HG03378 (cell line): ENCODE measurements at regions not wholly inside any gene's neighbourhood (a gene's known extent, or its start where the extent isn't known, plus 50 kb on each side); places are given as distances from the start of the nearest gene placed in this dataset.
A peak's percentile ranks its signal among the peaks of the same experiment; 100 is the strongest.
"Not testable (repeated sequence)": the region's sequence is repeated elsewhere in the genome, so short reads cannot be mapped to it uniquely, and the experiment has no call there.

Source experiments
- ATAC-seq: cut with Tn5 transposase; IDR thresholded peaks from one replicate; pipeline ENCODE4 v1.9.1; 2021; ENCODE audit warnings: mild to moderate bottlenecking, moderate library complexity; ENCODE audit not compliant: unreplicated experiment

DNA sequence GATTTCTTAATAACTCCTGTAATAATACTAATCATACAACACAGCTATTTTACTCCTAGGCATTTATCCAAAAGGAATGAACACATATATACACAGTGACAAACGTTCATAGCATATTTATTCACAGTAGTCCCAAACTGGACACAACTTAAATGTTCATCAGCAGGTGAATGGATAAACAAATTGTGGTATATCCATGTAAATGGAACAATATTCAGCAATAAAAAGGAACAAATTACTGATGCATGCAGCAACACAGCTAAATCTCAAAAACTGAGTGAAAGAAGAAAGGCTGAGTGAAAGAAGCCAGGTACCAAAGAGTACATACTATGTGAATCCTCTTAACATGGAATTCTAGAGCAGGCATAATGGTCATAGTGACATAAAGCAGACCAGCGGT, 242.7 kb upstream of the USP24 start:
- no peak for ATAC-seq

DNA sequence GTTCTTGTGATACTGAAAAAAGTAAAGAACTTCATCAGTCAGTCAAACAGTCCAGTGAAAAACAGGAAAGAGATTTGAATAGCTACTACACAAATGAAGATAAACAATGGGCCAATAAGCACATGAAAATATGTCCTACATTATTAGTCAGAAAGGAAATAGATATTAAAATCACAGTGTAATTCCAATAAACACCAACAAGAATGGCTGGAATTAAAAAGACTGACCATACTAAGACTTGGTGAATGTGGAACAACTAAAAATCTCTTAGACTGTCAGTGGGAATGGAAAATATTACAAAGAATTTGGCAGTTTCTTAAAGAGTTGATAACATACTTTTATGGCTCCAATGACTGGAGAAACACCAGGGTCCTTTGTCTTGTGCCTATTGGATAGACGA, 241.8 kb upstream of the USP24 start:
- ATAC-seq, result no peak

DNA sequence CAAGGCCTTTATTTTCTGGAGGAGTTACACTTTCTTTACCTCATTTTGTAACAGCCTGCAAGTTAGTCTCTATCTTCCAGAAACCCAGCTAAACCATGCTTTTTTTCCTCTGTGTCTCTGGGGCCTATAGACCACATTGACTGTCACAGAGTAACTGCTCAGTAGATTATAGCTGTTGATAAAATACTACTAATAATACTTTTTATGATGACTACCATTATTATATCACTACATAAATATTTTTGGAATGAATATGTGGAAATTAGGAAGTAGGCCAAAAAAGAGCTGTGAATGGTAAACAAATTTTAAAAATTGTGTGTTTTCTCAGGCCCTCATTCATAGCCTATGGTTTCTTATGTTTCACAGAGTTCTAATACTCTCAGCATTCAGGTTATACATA, 233.1 kb upstream of the USP24 start:
- no peak for ATAC-seq

DNA sequence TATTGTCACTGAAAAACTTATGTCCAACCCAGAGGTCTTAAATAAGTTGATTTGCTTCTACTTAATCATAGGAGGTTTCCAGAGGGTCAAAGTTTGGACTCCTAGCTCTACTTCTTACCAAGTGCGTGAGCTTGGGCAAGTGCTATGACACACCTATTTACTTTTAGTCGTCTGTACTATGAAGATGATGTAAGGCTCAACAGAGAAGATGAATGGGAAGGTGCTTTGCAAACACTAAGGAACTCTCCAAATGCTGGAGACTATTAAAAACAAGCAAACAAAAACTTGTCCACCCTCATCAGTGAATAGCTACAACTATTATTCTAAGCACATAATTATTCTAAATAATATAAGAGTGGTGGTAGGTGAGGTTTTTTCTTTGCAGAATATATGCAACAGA, 232.3 kb upstream of the USP24 start:
- no peak for ATAC-seq

DNA sequence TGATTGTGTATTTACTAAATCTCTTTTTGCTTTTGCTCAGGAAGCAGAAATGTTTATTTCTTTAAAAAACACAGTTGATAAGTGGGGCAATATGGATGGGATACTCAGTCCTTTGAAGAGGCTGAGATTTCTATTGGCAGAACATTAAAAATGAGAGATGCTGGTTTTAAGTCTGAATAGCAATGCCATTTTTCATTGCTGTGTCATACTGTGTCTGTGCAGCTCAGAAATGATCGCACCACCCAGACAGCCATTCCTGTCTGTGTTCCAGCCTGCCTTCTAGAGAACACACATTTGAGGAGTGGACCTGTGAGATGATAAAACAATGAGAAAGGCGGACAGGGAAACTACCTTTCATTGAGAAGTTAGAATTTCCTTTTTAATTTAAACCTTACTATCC, 231.2 kb upstream of the USP24 start:
- no peak for ATAC-seq

DNA sequence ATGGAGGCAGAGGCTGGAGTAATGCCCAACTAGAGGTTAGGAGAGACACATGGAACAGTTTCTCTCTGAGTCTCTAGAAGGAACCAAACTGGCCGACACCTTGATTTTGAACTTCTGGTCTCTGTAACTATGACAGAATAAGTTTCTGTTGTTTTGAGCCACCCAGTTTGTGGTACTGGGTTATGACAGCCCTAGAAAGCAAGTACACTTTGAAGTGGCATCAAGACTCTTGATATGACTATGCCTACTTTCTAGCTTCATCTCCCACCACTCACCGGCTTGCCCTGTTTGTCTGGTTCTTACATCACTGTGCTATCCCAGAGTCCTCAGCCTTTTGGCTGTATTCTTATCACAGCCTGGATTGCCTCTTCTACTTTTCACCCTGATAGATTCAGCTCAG, 230.3 kb upstream of the USP24 start:
- ATAC-seq, result peak; percentile 83

DNA sequence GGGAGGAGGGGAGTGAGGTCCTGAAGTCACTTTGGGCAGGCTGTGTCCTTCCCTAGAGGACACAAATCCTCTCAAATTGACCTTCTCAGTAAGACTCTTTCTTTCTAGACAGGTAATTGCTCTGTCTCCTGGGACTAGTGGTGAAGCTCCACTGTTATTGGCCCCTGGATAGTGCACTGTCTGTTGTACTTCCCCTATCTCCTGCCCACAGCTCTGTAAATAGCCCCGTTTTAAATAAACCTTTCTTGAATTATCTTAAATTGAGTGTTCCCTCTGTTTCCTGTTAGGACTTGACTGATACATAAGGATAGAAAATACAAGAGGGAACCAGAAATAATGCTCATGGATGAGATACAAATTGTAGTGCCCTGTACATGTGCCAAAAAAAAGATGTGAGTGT, 229.5 kb upstream of the USP24 start:
- no peak for ATAC-seq

DNA sequence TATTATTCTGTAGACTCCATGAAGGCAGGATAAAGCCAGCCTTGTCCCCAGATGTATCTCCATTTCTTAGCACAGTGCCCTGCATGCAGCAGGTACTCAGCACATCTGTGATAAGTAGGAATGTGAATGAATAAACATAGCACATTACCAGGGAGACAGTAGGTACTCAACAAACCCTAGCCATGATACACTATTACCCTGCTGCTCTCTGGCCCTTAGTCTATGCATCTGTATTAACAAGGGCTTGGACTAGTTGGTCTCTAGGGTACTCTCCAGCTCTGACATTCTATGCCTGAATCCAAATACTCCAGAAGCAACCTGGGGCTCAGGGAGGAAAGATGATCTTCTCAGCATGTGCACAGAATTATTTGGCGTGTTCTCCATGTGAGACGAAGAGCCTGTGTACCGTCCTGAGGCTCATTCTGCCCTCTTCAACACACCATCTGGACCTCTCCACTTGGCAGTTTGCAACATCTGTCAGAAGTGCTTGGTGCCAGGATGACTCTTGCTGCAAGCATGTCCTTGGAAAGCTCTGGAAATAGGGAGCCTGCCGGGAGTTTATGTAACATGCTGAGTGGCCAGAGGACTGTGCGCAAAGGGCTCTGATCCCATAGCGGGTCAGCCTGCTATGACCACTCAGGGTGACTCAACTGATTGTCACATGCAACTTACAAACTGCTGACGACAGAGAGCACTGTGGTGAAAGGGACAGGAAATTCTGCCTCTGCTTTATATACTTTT, 228.2 kb upstream of the USP24 start:
- ATAC-seq, result no peak

DNA sequence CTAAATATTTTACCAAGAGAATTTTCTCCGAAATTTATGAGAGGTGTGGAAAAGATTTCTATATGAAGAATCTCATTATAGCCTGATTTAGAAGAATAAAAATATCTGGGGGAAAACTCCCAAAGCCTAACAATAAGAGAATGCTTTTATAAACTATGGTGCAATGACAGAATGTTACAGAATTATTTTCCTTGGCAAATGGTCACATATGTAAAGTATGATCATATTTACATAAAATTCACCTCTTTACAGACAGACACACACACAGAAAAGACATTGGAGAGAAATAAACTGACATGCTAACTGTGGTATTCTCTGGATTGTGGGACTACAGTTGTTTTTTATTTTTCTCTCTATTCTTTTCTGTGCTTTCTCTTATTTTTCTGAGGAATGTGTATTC, 226.3 kb upstream of the USP24 start:
- ATAC-seq, result no peak

DNA sequence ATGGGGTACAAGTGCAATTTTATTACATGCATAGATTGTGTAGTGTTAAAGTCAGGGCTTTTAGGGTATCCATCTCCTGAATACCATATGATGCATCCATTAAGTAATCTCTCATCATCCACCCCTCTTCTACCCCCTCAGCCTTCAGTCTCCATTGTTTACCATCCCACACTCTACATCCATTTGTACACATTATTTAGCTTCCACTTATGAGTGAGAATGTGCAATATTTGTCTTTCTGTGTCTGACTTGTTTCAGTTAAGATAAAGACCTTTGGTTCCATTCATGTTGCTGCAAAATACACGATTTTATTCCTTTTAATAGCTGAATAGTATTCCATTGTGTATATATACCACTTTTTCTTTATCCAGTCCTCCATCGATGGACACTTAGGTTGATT, 222.5 kb upstream of the USP24 start:
- ATAC-seq, result no peak

DNA sequence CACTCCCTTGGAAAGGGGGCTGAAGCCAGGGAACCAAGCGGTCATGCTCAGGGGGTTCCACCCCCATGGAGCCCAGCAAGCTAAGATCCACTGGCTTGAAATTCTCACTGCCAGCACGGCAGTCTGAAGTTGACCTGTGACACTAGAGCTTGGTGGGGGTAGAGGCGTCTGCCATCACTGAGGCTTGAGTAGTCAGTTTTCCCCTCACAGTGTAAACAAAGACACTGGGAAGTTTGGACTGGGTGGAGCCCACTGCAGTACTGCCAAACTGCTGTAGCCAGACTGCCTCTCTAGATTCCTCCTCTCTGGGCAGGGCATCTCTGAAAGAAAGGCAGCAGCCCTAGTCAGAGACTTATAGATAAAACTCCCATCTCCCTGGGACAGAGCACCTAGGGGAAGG, 215.6 kb upstream of the USP24 start:
- ATAC-seq, result not testable (repeated sequence)

DNA sequence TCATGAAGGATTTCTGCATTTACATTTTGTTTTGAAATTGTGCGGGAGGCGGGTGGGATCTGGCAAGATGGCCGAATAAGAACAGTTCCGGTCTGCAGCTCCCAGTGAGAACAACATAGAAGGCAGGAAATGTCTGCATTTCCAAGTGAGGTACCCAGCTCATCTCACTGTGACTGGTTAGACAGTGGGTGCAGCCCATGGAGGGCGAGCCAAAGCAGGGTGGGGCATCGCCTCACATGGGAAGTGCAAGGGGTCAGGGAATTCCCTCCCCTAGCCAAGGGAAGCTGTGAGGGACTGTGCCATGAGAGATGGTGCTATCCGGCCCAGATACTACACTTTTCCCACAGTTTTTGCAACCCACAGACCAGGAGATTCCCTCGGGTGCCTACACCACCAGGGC, 215.0 kb upstream of the USP24 start:
- ATAC-seq, result not testable (repeated sequence)

DNA sequence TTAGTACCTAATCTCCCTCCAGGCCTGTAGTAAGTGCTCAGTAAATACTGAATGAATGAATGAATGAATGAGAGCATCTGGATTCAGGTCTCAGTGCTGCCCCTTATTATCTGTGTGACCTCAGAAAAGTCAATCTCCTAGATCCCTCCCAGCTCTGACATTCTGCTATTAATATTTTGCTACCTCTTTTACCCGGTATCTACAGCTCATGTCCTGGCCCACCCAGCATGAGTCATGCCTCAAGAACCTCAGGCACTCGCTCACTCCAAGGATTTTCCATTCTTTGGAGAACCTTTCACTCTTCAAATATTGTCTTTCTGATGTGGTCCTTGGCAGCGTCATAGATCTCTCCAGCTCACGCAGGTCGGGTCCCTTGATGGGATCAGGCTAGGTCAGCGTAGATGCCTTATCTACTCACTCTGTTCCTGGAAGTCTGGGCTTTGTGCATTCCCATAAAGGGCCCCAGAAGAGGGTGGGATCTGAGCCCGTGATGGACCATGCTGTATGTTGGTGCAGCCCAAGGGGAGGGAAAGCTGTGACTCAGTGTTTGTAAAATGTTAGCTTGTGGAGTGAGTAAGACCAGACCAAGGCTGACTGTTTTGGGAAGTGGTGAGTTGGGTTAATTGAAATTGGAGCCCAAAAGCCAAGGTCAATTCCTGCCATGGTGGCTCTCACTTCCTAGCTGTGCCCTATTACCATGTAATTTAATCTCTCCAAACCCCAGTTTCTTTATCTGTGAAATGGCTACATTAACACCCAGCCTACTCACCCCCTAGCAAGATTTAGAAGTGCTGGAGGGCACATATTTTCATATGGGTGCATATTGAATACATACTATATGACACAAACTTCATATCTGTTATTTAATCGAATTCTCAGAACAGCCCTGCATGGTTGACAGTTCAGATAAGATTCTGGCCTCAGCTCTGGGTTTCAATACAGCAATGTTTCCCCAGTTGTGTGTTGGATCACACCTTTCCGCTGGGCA, 214.1 kb upstream of the USP24 start:
- no peak for ATAC-seq

DNA sequence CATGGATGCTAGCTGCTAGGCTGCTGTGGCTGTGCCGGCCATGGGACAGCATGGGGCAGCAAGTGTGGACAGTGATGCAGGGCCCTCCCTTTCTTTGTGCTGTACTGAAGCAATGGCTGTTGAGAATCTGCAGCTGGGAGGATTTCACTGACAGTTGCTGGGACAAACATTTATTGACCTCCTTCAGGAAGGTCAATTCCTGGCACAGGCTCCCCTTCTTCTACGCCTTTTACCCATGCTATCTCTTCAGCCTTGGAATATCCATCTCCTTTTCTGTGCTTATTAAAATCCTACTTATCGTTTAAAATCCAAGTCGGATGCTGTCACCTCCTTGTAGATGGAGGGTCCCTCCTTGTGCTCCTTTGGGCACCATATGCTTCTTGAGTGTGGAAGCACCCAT, 213.1 kb upstream of the USP24 start:
- ATAC-seq, result no peak

DNA sequence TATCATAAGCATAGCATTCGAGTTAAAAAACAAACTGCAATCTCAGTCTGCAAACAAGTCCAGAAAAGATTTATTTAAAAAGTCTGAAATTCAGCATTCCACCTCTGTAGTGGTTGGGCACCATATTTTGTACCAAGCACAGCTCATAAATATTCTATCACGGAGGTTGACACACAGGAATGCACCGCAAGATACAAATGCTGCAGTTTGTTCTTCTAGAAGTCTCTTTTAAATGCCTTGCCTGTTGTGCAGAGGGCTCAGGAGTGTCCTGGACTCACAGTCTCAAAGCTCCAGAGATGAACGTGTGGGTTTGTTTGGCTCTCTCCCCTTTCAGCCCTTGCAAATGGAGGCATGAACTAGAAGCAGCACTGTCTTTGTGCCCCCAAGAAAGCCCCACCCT, 212.4 kb upstream of the USP24 start:
- ATAC-seq, result no peak

DNA sequence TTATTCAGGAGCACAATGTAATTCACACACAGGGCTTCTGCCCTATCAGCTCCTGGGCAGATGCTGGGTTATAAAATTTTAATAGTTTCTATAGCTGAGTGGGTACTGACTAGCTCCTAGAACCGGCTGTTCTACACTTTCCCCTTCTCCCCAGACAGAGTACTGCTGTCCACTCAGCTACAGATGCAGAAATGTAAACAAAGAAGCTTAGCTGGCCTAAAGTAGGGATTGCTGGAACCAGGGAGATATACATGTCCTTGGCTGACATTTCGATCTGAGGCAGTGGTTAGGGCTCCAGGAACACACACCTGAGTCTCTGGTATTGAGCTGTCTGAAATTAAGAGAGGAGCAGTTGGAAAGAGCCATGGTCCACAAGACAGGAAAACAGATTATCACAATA, 211.5 kb upstream of the USP24 start:
- no peak for ATAC-seq

DNA sequence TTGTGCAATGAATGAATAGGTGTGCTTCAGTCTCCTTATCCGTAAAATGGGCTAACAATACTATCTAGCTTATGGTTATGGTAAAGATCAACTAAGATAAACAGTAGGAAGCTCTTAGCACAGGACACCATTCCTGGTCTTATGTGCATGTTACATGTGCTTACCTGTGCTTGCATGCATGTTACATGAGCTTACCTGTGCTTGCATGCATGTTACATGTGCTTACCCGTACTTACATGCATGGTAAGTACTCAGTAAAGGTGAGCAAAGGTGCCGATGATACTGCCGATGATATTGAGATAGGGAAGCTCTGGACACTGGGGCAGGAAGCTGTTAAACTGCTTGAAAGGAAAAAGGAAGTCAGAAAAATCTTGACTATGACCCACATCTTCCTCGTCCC, 211.0 kb upstream of the USP24 start:
- no peak for ATAC-seq

DNA sequence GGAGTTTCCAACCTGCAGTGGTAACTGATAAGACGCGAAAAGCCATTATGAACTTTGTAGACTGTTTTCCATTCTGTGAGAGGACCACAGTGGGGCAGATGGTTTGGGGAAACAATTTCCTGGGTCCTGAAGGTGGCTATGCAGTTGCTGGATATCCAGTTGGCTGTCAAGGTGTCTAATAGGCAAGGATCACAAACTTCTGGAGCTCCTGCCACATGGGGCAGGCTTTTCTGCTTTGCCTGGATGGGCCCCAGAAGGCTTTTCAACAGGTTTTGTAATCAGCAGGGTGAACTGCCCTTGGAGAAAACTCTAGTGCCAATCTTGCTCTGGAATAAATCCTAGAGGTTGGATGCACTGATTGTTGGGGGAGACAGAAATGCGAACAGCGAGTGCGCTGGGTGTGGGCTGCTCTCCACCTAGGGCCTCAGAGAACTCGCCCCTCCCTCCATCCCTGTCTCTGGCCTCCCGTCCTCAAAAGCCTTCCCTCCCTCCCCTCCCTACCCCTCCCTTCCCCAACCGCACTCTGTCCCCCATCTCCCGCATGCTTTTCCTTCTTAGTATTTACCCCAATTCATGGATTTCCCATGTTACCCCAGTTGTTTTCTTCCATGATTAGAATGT, 210.3 kb upstream of the USP24 start:
- ATAC-seq, result no peak

DNA sequence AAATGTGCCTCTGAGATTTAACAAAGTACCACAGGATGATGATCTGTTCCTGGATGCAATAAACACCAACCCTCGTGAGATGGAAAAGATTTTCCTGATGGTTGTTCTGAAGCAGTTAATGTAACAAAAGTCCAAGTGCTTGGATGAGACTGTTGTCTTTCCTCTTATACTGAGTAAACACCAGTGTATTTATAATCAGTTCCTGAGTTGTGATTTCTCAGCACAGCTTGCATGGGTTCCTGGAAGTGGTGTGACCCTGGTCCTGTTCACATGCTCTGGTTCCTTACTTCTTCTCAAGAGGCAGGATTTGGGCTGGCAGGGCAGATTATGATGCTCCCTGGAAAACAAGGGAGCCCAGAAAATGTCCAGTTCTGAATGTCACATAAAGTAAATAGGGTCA, 208.2 kb upstream of the USP24 start:
- no peak for ATAC-seq

DNA sequence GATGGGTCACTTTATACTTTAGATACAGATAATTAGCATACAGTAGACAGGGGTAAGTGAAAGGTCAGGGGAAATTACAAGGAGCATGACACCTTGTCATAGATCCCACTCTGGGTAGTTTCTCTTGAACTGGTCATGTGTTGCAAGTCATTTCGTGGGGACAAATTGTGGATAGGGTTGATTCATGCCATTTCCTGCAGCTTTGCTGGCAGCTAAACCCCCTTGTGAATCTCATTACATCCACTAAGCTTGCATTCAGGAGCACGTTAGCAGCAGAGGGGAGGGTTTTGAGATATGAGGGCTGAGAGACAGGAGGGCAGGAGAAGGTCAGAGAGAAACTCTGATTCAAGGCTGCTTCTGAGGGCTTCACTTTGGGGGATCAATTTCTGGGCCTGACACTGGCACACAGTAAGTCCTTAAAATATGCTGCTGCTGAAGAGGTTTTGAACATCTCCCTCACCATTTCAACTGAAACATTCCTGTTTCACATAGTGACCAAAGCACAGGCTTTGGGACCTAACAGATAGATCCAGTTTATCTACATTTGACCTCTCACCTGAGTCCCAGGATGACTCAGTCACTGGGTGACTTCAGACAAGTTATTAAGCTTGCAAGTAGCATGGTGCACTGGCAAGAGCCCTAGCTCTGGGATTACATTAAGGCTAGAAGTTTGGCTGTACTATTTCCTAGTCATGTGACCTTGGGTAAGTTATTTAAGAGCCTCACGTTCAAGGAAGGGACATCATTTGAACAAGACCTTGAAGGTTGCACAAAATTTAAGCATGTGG, 206.0 kb upstream of the USP24 start:
- no peak for ATAC-seq

DNA sequence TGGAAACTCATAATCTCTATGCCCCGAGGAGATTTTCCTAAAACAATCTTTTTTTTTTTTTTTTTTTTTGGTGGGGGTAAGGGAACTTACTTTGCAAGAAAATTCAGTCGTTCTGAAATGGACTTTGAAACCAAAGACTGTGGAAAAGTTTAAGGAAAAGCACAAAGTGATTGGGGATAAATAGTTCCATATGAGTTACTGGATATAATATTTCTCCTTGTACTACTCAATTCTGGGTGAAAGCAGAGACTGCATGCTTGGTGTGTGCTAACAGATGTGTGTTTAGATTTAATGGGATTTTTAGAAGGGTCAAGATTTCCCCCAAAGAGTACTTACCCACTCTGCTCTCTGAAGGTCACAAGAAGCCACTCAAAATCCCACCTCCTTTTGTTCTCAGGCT, 204.9 kb upstream of the USP24 start:
- no peak for ATAC-seq
